ENCODE measurements at regions not wholly inside any gene's neighbourhood (a gene's known extent, or its start where the extent isn't known, plus 50 kb on each side); places are given as distances from the start of the nearest gene placed in this dataset.

- Histone ChIP-seq H3K27ac (no peak overlapping the region), H3K36me3 (no peaks in the 10 kb centered on the region), H3K4me3 (no peak overlapping the region), H3K4me1 (replicated peaks) (no peaks in the 10 kb centered on the region), H3K9me3 (replicated peaks) (no peaks in the 10 kb centered on the region), H3K27me3 (replicated peaks) (no peaks in the 10 kb centered on the region)
- no peak for DNase-seq (ENCODE audit: low read depth in 1 of 2, low spot score in 2 of 2)
Measured at GRCh38 chr2:220309215-220309614, 681.8 kb downstream of the SLC4A3 start.

DNA sequence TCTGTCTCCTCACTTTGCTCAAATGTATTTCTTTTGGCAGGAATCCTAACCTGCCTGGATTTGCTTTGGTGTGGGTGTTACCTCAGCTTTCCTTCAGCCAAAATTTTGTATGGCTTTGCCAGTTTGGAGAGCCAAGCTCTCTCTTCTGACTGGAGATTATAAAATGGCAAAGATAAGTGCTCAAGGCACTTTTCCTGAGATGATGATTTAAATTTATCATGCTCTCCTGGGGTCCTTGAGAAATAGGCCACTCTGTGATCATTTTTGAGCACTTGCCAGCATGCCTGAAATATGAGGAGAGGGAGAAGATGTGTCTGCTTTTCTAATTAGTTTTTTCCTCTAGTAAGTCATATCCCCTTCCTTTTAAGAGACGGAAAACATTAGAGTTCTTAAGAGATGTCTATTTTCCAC lies 683.0 kb downstream of the SLC4A3 start:
- Histone ChIP-seq H3K27me3 (replicated peaks) (no peaks in the 10 kb centered on the region), H3K27ac (no peak overlapping the region), H3K9me3 (replicated peaks) (no peaks in the 10 kb centered on the region), H3K4me3 (no peak overlapping the region), H3K36me3 (no peaks in the 10 kb centered on the region), H3K4me1 (replicated peaks) (no peaks in the 10 kb centered on the region)
- no peak for DNase-seq (ENCODE audit: low read depth in 1 of 2, low spot score in 2 of 2)

DNA sequence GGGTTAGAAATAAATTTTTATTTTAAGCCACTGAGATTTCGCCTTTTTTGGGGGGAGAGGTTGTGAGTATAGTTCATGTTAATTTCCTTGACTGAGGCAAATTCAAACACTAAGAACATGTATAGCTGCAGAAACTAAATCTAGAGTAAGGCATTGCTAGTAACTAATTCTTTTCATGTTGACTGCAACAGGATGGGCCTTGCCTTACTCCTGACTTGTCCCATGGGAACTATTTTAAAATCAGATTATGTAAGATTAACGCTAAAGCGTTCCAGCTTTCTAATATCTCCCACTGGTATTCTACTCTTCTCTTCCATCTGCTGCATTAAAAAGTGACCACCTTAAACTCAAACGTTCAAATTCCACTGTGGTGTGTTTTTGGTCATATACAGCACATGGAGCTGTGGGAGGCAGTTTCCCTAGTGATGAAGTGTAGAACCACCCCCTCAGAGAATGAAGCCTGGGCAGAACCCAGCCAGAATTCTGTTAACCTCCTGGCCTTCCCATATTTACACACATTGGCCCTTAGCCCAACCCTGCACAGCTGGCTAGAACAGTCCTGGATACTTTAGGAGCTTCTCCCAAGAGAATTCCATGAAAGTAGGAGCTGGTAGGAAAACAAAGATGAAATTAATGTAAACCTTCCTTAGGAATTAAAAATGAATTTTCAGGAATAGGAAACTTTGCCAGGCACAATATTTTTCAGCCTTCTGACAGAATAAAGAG lies 687.8 kb downstream of the SLC4A3 start:
- Histone ChIP-seq H3K27me3 (replicated peaks) (no peaks in the 10 kb centered on the region), H3K36me3 (no peaks in the 10 kb centered on the region), H3K4me1 (replicated peaks) (no peaks in the 10 kb centered on the region), H3K9me3 (replicated peaks) (0 out of 2 replicates have a peak, but pooled peaks cover 3% of the 10 kb centered on the region), H3K27ac (no peak overlapping the region), H3K4me3 (no peak overlapping the region)
- DNase-seq (ENCODE audit: low read depth in 1 of 2, low spot score in 2 of 2): no peak

DNA sequence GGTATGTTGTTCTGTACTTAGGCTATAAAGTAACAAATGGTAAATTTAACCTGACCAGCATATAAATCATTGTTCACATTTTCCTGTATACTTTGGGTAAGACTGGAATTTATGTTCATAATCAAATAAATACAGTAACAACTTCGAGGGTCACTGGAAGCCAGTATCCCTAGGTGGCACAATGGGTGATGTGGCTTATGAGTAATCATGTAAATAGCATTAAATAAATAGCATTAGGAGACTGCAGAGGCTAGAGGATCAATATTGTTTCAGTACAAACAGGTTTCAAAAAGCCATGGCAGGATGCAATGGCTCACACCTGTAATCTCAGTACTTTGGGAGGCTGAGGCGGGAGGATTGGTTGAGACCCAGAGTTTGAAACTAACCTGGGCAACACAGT lies 690.6 kb downstream of the SLC4A3 start:
- H3K27ac ChIP-seq: no peak overlapping the region
- H3K9me3 ChIP-seq (replicated peaks): 0 out of 2 replicates have a peak, but pooled peaks cover 3% of the 10 kb centered on the region
- H3K4me1 ChIP-seq (replicated peaks): no peaks in the 10 kb centered on the region
- H3K27me3 ChIP-seq (replicated peaks): no peaks in the 10 kb centered on the region
- no peaks in the 10 kb centered on the region for H3K36me3 ChIP-seq
- no peak for DNase-seq (ENCODE audit: low read depth in 1 of 2, low spot score in 2 of 2)
- no peak overlapping the region for H3K4me3 ChIP-seq

DNA sequence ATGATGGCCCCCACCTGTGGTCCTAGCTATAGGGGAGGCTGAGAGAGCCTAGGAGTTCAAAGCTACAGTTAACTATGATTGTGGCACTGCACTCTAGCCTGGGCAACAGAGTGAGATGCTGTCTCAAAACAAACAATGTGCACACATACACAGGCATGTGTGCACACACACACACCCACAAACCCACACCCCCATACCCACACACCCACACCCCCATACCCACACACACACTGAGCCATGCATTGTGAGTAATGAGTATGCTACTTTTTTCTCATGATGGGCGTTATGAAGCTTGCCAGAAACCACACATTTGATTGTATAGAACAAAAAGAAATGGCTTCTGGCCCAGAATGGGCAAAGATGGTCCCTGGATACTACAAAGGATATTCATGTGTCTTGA lies 691.1 kb downstream of the SLC4A3 start:
- Histone ChIP-seq H3K9me3 (replicated peaks) (0 out of 2 replicates have a peak, but pooled peaks cover 3% of the 10 kb centered on the region), H3K36me3 (no peaks in the 10 kb centered on the region), H3K27ac (no peak overlapping the region), H3K4me1 (replicated peaks) (no peaks in the 10 kb centered on the region), H3K4me3 (no peak overlapping the region), H3K27me3 (replicated peaks) (no peaks in the 10 kb centered on the region)
- DNase-seq (ENCODE audit: low read depth in 1 of 2, low spot score in 2 of 2): no peak

GRCh38 chr2:220320326-220320725 lies 692.9 kb downstream of the SLC4A3 start:
- H3K27ac ChIP-seq: no peak overlapping the region
- H3K27me3 ChIP-seq (replicated peaks): no peaks in the 10 kb centered on the region
- H3K4me3 ChIP-seq: no peak overlapping the region
- no peak for DNase-seq (ENCODE audit: low read depth in 1 of 2, low spot score in 2 of 2)
- 0 out of 2 replicates have a peak, but pooled peaks cover 3% of the 10 kb centered on the region for H3K9me3 ChIP-seq (replicated peaks)
- H3K4me1 ChIP-seq (replicated peaks): no peaks in the 10 kb centered on the region
- no peaks in the 10 kb centered on the region for H3K36me3 ChIP-seq

DNA sequence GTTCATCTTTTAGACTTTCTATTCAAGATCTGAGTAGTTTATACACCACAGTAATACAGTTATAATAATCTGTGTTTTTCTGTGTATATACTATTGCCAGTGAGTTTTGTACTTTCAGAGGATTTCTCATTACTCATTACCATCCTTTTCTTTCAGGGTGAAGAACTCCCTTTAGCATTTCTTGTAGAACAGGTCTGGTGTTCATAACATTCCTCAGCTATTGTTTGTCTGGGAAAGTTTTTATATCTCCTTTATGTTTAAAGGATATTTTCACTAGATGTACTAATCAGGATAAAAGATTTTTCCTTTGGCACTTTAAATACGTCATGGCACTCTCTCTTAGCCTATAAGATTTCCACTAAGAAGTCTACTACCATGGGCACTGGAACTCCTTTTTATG lies 705.5 kb downstream of the SLC4A3 start:
- Histone ChIP-seq H3K4me3 (no peak overlapping the region), H3K36me3 (no peaks in the 10 kb centered on the region), H3K4me1 (replicated peaks) (no peaks in the 10 kb centered on the region), H3K9me3 (replicated peaks) (no peaks in the 10 kb centered on the region), H3K27me3 (replicated peaks) (no peaks in the 10 kb centered on the region), H3K27ac (no peak overlapping the region)
- DNase-seq (ENCODE audit: low read depth in 1 of 2, low spot score in 2 of 2): no peak

GRCh38 chr2:220334210-220334609 lies 706.8 kb downstream of the SLC4A3 start:
- Histone ChIP-seq H3K27me3 (replicated peaks) (no peaks in the 10 kb centered on the region), H3K27ac (no peak overlapping the region), H3K4me1 (replicated peaks) (no peaks in the 10 kb centered on the region), H3K36me3 (no peaks in the 10 kb centered on the region), H3K9me3 (replicated peaks) (no peaks in the 10 kb centered on the region), H3K4me3 (no peak overlapping the region)
- no peak for DNase-seq (ENCODE audit: low read depth in 1 of 2, low spot score in 2 of 2)

GRCh38 chr2:220334871-220335590 lies 707.6 kb downstream of the SLC4A3 start:
- no peak for DNase-seq (ENCODE audit: low read depth in 1 of 2, low spot score in 2 of 2)
- no peaks in the 10 kb centered on the region for H3K36me3 ChIP-seq
- no peaks in the 10 kb centered on the region for H3K9me3 ChIP-seq (replicated peaks)
- no peak overlapping the region for H3K4me3 ChIP-seq
- H3K4me1 ChIP-seq (replicated peaks): no peaks in the 10 kb centered on the region
- no peaks in the 10 kb centered on the region for H3K27me3 ChIP-seq (replicated peaks)
- H3K27ac ChIP-seq: no peak overlapping the region

DNA sequence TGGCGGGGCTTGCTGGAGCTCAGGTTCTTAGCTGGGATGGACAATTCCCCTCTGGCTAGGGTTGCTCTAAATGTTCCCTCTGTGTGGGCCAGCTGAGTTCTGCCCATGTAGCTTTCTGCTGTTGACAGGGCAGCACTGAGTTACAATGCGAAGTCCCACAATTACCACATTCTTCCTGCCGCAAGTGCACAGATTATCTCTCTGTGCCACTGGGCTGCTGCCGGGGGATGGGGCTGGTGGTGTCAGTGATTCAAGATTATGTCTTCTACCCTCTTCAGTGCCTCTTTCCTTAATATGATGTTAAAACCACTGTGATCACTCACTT lies 708.1 kb downstream of the SLC4A3 start:
- Histone ChIP-seq H3K27ac (no peak overlapping the region), H3K9me3 (replicated peaks) (no peaks in the 10 kb centered on the region), H3K27me3 (replicated peaks) (no peaks in the 10 kb centered on the region), H3K4me3 (no peak overlapping the region), H3K4me1 (replicated peaks) (no peaks in the 10 kb centered on the region), H3K36me3 (no peaks in the 10 kb centered on the region)
- DNase-seq (ENCODE audit: low read depth in 1 of 2, low spot score in 2 of 2): no peak

- Histone ChIP-seq H3K36me3 (no peaks in the 10 kb centered on the region), H3K27ac (no peak overlapping the region), H3K4me1 (replicated peaks) (no peaks in the 10 kb centered on the region), H3K27me3 (replicated peaks) (no peaks in the 10 kb centered on the region), H3K4me3 (no peak overlapping the region), H3K9me3 (replicated peaks) (no peaks in the 10 kb centered on the region)
- DNase-seq (ENCODE audit: low read depth in 1 of 2, low spot score in 2 of 2): no peak
Measured at GRCh38 chr2:220336771-220337170, 709.3 kb downstream of the SLC4A3 start.

- Histone ChIP-seq H3K27me3 (replicated peaks) (no peaks in the 10 kb centered on the region), H3K36me3 (no peaks in the 10 kb centered on the region)
- no peak for DNase-seq (ENCODE audit: low read depth in 1 of 2, low spot score in 2 of 2)
Measured at GRCh38 chr2:220337611-220338440, 710.4 kb downstream of the SLC4A3 start.

DNA sequence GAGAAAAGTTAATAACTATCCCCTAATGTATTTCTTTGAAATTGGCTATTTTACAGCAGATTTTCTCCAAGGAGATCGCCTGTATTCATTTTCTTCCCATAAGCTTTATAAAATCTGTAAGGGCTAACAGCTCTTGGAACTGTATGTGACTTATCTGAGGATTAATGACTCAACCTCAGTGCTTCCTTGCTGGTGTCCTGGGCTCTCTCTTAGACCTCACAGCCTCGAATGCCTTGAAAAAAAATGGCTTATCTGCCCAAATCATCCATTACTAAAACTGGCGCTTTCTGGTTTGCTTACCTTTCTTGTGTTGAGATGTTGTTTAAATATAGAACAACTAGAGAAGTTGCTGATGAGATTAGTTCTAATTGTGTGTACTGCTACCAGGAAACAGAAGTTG lies 713.6 kb downstream of the SLC4A3 start:
- DNase-seq (ENCODE audit: low read depth in 1 of 2, low spot score in 2 of 2): no peak
- no peaks in the 10 kb centered on the region for H3K9me3 ChIP-seq (replicated peaks)
- H3K27me3 ChIP-seq (replicated peaks): no peaks in the 10 kb centered on the region
- no peak overlapping the region for H3K4me3 ChIP-seq
- H3K36me3 ChIP-seq: no peaks in the 10 kb centered on the region
- no peaks in the 10 kb centered on the region for H3K4me1 ChIP-seq (replicated peaks)
- no peak overlapping the region for H3K27ac ChIP-seq

More at GRCh38 chr2:220337611-220338440, 710.4 kb downstream of the SLC4A3 start:
- no peaks in the 10 kb centered on the region for H3K4me1 ChIP-seq (replicated peaks)
- H3K4me3 ChIP-seq: no peak overlapping the region
- no peaks in the 10 kb centered on the region for H3K9me3 ChIP-seq (replicated peaks)
- no peak overlapping the region for H3K27ac ChIP-seq

DNA sequence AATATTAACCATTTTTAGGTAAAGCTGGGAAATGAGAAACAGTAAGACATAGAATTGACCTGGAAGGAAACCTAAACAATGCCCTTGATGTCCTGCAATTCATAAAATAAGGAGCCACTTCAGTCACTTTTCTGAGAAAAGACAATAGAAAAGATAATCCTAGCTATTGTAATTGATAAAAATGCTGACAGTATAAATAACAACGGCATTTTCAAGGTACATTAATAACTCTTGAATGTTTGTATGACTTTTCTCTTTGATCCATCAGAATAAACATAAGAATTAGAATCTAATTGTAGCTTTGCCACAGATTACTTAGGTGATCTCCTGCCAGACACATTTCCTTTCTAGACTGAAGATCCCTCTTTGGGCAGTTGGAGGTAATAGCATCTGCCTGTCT lies 719.5 kb downstream of the SLC4A3 start:
- Histone ChIP-seq H3K4me1 (replicated peaks) (no peaks in the 10 kb centered on the region), H3K4me3 (no peak overlapping the region), H3K27me3 (replicated peaks) (no peaks in the 10 kb centered on the region), H3K27ac (no peak overlapping the region), H3K36me3 (no peaks in the 10 kb centered on the region), H3K9me3 (replicated peaks) (no peaks in the 10 kb centered on the region)
- DNase-seq (ENCODE audit: low read depth in 1 of 2, low spot score in 2 of 2): no peak
